CD14-positive monocyte (primary cell): ENCODE measurements at regions not wholly inside any gene's neighbourhood (a gene's known extent, or its start where the extent isn't known, plus 50 kb on each side); places are given as distances from the start of the nearest gene placed in this dataset.
"Not testable (repeated sequence)": the region's sequence is repeated elsewhere in the genome, so short reads cannot be mapped to it uniquely, and the experiment has no call there.

Experiments used
- DNase-seq, 3 donors: peaks; one replicate each; pipeline ENCODE4 v3.0.0-alpha.2; 2011 to 2022
- H2AFZ ChIP-seq: 2 replicates; pipeline ENCODE4 v1.6.0; 2012; ENCODE audit warnings: mild to moderate bottlenecking, low read depth, low read length, inconsistent platforms; ENCODE audit not compliant: insufficient read depth, poor library complexity, severe bottlenecking
- H3K27ac ChIP-seq, 2 donors: 1 replicate in 1 of 2; 2 replicates in 1 of 2; pipeline ENCODE4 v1.5.1; 2012 to 2013; ENCODE audit warnings: low read length in 2 of 2, control low read depth in 1 of 2, inconsistent platforms in 1 of 2, low read depth in 1 of 2, mild to moderate bottlenecking in 1 of 2
- H3K27me3 ChIP-seq, 2 donors: one replicate each; pipeline versions ENCODE4 v1.6.0 to v1.6.1; 2011 to 2013; ENCODE audit warnings: low read length in 2 of 2; ENCODE audit not compliant: control insufficient read depth in 2 of 2, insufficient read depth in 2 of 2
- H3K36me3 ChIP-seq, 2 donors: replicated peaks in 1 of 2; 1 replicate in 1 of 2; 2 replicates in 1 of 2; pipeline versions ENCODE4 v1.5.1 to v1.6.1; 2012 to 2013; ENCODE audit warnings: low read length in 2 of 2, control low read depth in 1 of 2, inconsistent platforms in 1 of 2, mild to moderate bottlenecking in 1 of 2; ENCODE audit not compliant: insufficient read depth in 2 of 2, control insufficient read depth in 1 of 2
- H3K4me1 ChIP-seq, 2 donors: 1 replicate in 1 of 2; 2 replicates in 1 of 2; pipeline versions ENCODE4 v1.5.1 to v1.6.1; 2012 to 2013; ENCODE audit warnings: low read length in 2 of 2, control low read depth in 1 of 2, inconsistent platforms in 1 of 2, mild to moderate bottlenecking in 1 of 2, moderate library complexity in 1 of 2; ENCODE audit not compliant: insufficient read depth in 2 of 2, control insufficient read depth in 1 of 2
- H3K4me2 ChIP-seq: replicated peaks from 2 replicates; pipeline ENCODE3; 2012; ENCODE audit warnings: low read length, moderate library complexity, mild to moderate bottlenecking; ENCODE audit not compliant: poor library complexity, severe bottlenecking; ENCODE audit errors: extremely low read depth
- H3K4me3 ChIP-seq, 3 experiments: fragments of 200-600 bp in 1 of 3; sonication (generic) in 1 of 3; replicated peaks in 1 of 3; 1 replicate in 2 of 3; 2 replicates in 1 of 3; pipeline ENCODE4 v1.5.1; 2011 to 2013; ENCODE audit warnings: low read length in 3 of 3, mild to moderate bottlenecking in 3 of 3, control low read depth in 2 of 3, low read depth in 2 of 3, inconsistent platforms in 1 of 3, moderate library complexity in 1 of 3
- H3K79me2 ChIP-seq: 2 replicates; pipeline ENCODE4 v1.6.0; 2012; ENCODE audit warnings: mild to moderate bottlenecking, control low read depth, inconsistent platforms, low read length, moderate library complexity; ENCODE audit not compliant: insufficient read depth
- H3K9ac ChIP-seq: 2 replicates; pipeline ENCODE4 v1.6.0; 2017; ENCODE audit warnings: low read length, mild to moderate bottlenecking; ENCODE audit not compliant: insufficient read depth, poor library complexity, severe bottlenecking
- H3K9me3 ChIP-seq, 2 donors: replicated peaks in 1 of 2; 1 replicate in 1 of 2; 2 replicates in 1 of 2; pipeline versions ENCODE4 v1.5.1 to v1.6.1; 2012 to 2013; ENCODE audit warnings: low read length in 2 of 2, control low read depth in 1 of 2; ENCODE audit not compliant: control insufficient read depth in 1 of 2, insufficient read depth in 1 of 2
- H4K20me1 ChIP-seq: 2 replicates; pipeline ENCODE4 v1.6.0; 2012; ENCODE audit warnings: mild to moderate bottlenecking, low read length, control low read depth, moderate library complexity; ENCODE audit not compliant: insufficient read depth
- H3K27ac Mint-ChIP-seq, 7 donors: one replicate each; pipeline ENCODE4 v1.8.0; 2020; ENCODE audit warnings: mild to moderate bottlenecking in 7 of 7, mixed read lengths in 7 of 7, moderate library complexity in 6 of 7, inconsistent platforms in 2 of 7
- H3K27me3 Mint-ChIP-seq, 3 donors: one replicate each; pipeline ENCODE4 v1.8.0; 2021 to 2022; ENCODE audit warnings: low read depth in 3 of 3, mild to moderate bottlenecking in 3 of 3, mixed read lengths in 3 of 3, moderate library complexity in 3 of 3, inconsistent platforms in 1 of 3
- H3K36me3 Mint-ChIP-seq, 2 donors: one replicate each; pipeline ENCODE4 v1.8.0; 2020; ENCODE audit warnings: mixed read lengths in 2 of 2, inconsistent platforms in 1 of 2, mild to moderate bottlenecking in 1 of 2
- H3K4me1 Mint-ChIP-seq: one replicate; pipeline ENCODE4 v1.8.0; 2020; ENCODE audit warnings: mild to moderate bottlenecking, mixed read lengths
- H3K4me3 Mint-ChIP-seq, 2 donors: one replicate each; pipeline ENCODE4 v1.8.0; 2020; ENCODE audit warnings: mild to moderate bottlenecking in 2 of 2, mixed read lengths in 2 of 2, moderate library complexity in 1 of 2
- H3K9me3 Mint-ChIP-seq, 7 donors: one replicate each; pipeline ENCODE4 v1.8.0; 2020 to 2022; ENCODE audit warnings: mixed read lengths in 7 of 7, mild to moderate bottlenecking in 6 of 7, moderate library complexity in 6 of 7, inconsistent platforms in 2 of 7
- WGBS: methylation state at CpG from one replicate; pipeline ENCODE4 v1.1.5; 2013; ENCODE audit warnings: missing lambda C conversion rate; ENCODE audit not compliant: insufficient coverage; 5-methylcytosine and 5-hydroxymethylcytosine counted together
- intact Hi-C, 2 donors: fragments of 100-400 bp; cut with micrococcal nuclease; formaldehyde crosslinking; loops; one replicate each; pipeline versions ENCODE4 v1.15.0 to v1.15.1; 2023
- TF ChIP-seq, protein P1 (sequence below): fragments of 200-600 bp; IDR thresholded peaks from one replicate; pipeline ENCODE4 v1.8.0; 2022; ENCODE audit warnings: antibody characterized with exemption, mild to moderate bottlenecking

DNA sequence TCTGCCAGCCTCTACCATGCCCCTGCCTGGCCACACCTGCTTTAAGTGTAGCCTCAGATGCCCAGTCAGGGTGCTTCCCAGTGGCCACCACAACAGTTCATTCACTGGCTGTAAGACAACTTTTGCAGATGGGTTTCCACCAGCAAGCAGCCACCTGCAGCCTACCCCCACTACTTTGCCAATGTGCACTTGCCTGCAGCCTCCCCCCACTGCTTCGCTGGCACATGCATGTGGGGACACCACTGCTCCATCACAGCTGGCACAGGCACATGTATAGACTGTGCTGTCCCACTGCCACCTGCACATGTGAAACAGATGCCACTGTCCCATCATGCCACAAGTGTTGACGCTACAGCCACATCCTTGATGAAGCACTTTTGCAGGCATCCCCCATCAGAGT lies 723.9 kb downstream of the SH3BGRL start:
- H3K4me3 Mint-ChIP-seq, result no peak overlapping the region
- Histone ChIP-seq H3K27me3 (no peaks in the 10 kb centered on the region), H4K20me1 (no peaks in the 10 kb centered on the region), H3K4me1 (no peaks in the 10 kb centered on the region), H3K36me3 (no peaks in the 10 kb centered on the region), H2AFZ (no peak overlapping the region), H3K9me3 (no peaks in the 10 kb centered on the region), H3K79me2 (no peaks in the 10 kb centered on the region), H3K4me2 (no peak overlapping the region), H3K27ac (no peak overlapping the region), H3K9ac (no peak overlapping the region), H3K4me3 (no peak overlapping the region)
- peaks cover 0 to 7% (median 0%) of the 10 kb centered on the region in 7 donors for H3K9me3 Mint-ChIP-seq
- H3K36me3 Mint-ChIP-seq, result no peaks in the 10 kb centered on the region
- TF ChIP-seq, protein P1, sequence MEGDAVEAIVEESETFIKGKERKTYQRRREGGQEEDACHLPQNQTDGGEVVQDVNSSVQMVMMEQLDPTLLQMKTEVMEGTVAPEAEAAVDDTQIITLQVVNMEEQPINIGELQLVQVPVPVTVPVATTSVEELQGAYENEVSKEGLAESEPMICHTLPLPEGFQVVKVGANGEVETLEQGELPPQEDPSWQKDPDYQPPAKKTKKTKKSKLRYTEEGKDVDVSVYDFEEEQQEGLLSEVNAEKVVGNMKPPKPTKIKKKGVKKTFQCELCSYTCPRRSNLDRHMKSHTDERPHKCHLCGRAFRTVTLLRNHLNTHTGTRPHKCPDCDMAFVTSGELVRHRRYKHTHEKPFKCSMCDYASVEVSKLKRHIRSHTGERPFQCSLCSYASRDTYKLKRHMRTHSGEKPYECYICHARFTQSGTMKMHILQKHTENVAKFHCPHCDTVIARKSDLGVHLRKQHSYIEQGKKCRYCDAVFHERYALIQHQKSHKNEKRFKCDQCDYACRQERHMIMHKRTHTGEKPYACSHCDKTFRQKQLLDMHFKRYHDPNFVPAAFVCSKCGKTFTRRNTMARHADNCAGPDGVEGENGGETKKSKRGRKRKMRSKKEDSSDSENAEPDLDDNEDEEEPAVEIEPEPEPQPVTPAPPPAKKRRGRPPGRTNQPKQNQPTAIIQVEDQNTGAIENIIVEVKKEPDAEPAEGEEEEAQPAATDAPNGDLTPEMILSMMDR, result no peak
- intact Hi-C loops, result no loop called here
- WGBS, result no CpG with 5 or more reads among the region's 2 CpGs
- DNase-seq, result no peak
- H3K27ac Mint-ChIP-seq, result no peak overlapping the region
- H3K27me3 Mint-ChIP-seq, result no peaks in the 10 kb centered on the region
- H3K4me1 Mint-ChIP-seq, result no peaks in the 10 kb centered on the region

DNA sequence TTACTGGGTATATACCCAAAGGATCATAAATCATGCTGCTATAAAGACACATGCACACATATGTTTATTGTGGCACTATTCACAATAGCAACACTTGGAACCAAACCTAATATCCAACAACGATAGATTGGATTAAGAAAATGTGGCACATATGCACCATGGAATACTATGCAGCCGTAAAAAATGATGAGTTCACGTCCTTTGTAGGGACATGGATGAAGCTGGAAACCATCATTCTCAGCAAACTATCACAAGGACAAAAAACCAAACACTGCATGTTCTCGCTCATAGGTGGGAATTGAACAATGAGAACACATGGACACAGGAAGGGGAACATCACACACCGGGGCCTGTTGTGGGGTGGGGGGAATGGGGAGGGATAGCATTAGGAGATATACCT lies 744.0 kb downstream of the SH3BGRL start:
- H3K27ac ChIP-seq, H3K27me3 ChIP-seq, intact Hi-C loops, H3K4me3 ChIP-seq, H3K4me1 Mint-ChIP-seq, H3K36me3 Mint-ChIP-seq, H3K4me3 Mint-ChIP-seq, H3K4me1 ChIP-seq, H3K27ac Mint-ChIP-seq, H3K36me3 ChIP-seq, H3K9ac ChIP-seq, H4K20me1 ChIP-seq, H3K79me2 ChIP-seq, H3K27me3 Mint-ChIP-seq, H3K9me3 ChIP-seq, H3K4me2 ChIP-seq, H2AFZ ChIP-seq, DNase-seq: not testable (repeated sequence)
- WGBS, result no CpG with 5 or more reads among the region's 5 CpGs
- H3K9me3 Mint-ChIP-seq, result peaks cover 0 to 11% (median 5%) of the 10 kb centered on the region in 7 donors
